ENCODE measurements at regions not wholly inside any gene's neighbourhood (a gene's known extent, or its start where the extent isn't known, plus 50 kb on each side); places are given as distances from the start of the nearest gene placed in this dataset.

DNA sequence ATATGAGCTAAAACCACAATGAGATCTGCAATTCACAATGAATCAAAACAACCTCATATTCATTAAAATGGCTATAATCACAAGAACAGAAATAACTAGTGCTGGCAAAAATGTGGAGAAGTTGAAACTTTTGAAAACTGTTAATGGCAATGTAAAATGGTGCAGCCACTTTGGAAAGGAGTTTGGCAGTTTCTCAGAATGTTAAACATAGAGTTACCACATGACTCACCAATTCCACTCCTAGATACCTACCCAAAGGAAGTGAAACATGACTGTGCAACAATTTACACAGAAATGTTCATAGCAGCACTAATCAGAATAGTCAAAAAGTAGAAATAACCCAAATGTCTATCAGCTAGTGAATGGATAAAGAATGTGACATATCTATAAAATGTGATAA is 862.2 kb downstream of the DTWD2 start:
- TF ChIP-seq POLR2A (IDR thresholded peaks at IDR 0.05; ENCODE audit: low read length) (no peak), GATA1 (IDR thresholded peaks at IDR 0.05; ENCODE audit: low read depth, low read length) (no peak)
